ENCODE measurements at regions not wholly inside any gene's neighbourhood (a gene's known extent, or its start where the extent isn't known, plus 50 kb on each side); places are given as distances from the start of the nearest gene placed in this dataset.

- Histone ChIP-seq H3K27me3 (ENCODE audit: control insufficient read depth, insufficient read depth, low read length) (no peaks in the 10 kb centered on the region), H2BK5ac (ENCODE audit: low read depth, low read length, poor library complexity, severe bottlenecking) (no peak overlapping the region), H2AFZ (replicated peaks; ENCODE audit: low read length, poor library complexity) (no peak overlapping the region), H4K8ac (ENCODE audit: low read depth in 2 of 2, low read length in 2 of 2) (no peak overlapping the region), H3K4me3 (ENCODE audit: insufficient read depth, low read depth, low read length) (no peak overlapping the region), H3K4ac (ENCODE audit: low read depth, low read length) (no peak overlapping the region), H3K27ac (ENCODE audit: insufficient read depth, low read length) (no peak overlapping the region), H2BK120ac (ENCODE audit: low read depth, low read length) (no peak overlapping the region), H3K9ac (ENCODE audit: low read depth, low read length) (no peak overlapping the region), H3K36me3 (ENCODE audit: control insufficient read depth, insufficient read depth, low read length) (no peaks in the 10 kb centered on the region), H4K5ac (ENCODE audit: low read depth, low read length) (no peak overlapping the region), H3K56ac (ENCODE audit: extremely low read depth, insufficient read depth, low read length) (no peak overlapping the region), H3K79me1 (ENCODE audit: low read depth in 1 of 2, low read length in 2 of 2) (no peaks in the 10 kb centered on the region), H3K4me1 (ENCODE audit: control insufficient read depth, insufficient read depth, low read length) (no peaks in the 10 kb centered on the region), H3K4me2 (ENCODE audit: low read depth, low read length) (no peak overlapping the region), H2BK15ac (ENCODE audit: low read depth, low read length) (no peak overlapping the region), H2AK5ac (ENCODE audit: low read depth, low read length) (no peak overlapping the region), H3K14ac (replicated peaks; ENCODE audit: low read depth, low read length) (no peak overlapping the region), H4K20me1 (ENCODE audit: insufficient read depth, low read length) (no peaks in the 10 kb centered on the region), H3K9me1 (ENCODE audit: insufficient read depth, low read length) (no peaks in the 10 kb centered on the region), H2BK20ac (ENCODE audit: low read depth, low read length) (no peak overlapping the region), H3K18ac (ENCODE audit: low read depth, low read length) (no peak overlapping the region), H3K23ac (ENCODE audit: low read depth, low read length) (no peak overlapping the region), H3K9me3 (ENCODE audit: control insufficient read depth, insufficient read depth, low read length) (peaks cover 20% of the 10 kb centered on the region), H4K91ac (ENCODE audit: insufficient read depth, low read depth, low read length) (no peak overlapping the region), H2AK9ac (replicated peaks; ENCODE audit: low read depth, low read length, poor library complexity) (no peak overlapping the region)
- ChIA-PET POLR2A (ENCODE audit: unreplicated experiment) (no interaction called here), CTCF (no interaction called here)
- WGBS, 2 experiments (ENCODE audit: extremely low coverage in 2 of 2, insufficient read length in 1 of 2), result no CpG with 5 or more reads among the region's 5 CpGs
- ATAC-seq (ENCODE audit: low read depth) (no peak), DNase-seq (no peak)
- TF ChIP-seq RFX5 (IDR thresholded peaks at IDR 0.05; ENCODE audit: low read depth, low read length), result no peak
- no peak for TF ChIP-seq BHLHE40 (IDR thresholded peaks at IDR 0.05; ENCODE audit: low read depth, low read length)
- TF ChIP-seq RCOR1 (IDR thresholded peaks at IDR 0.05; ENCODE audit: insufficient replicate concordance, low read length), result no peak
- TF ChIP-seq MAZ (IDR thresholded peaks at IDR 0.05; ENCODE audit: borderline replicate concordance, low read depth, low read length), result no peak
- no peak for TF ChIP-seq MXI1 (IDR thresholded peaks at IDR 0.05; ENCODE audit: borderline replicate concordance, low read depth, low read length)
- no peak for TF ChIP-seq ELK1 (IDR thresholded peaks at IDR 0.05; ENCODE audit: borderline replicate concordance, low read depth, low read length)
- TF ChIP-seq CEBPB (IDR thresholded peaks at IDR 0.05; ENCODE audit: low read depth, low read length), result no peak
- no peak for TF ChIP-seq RAD21 (IDR thresholded peaks at IDR 0.05; ENCODE audit: low read length)
- no peak for TF ChIP-seq USF2 (IDR thresholded peaks at IDR 0.05; ENCODE audit: low read depth, low read length)
- no peak for TF ChIP-seq POLR2A (IDR thresholded peaks at IDR 0.05; ENCODE audit: low read depth, low read length)
- no peak for TF ChIP-seq MAFK (IDR thresholded peaks at IDR 0.05; ENCODE audit: low read depth, low read length)
- TF ChIP-seq CTCF (conservative IDR thresholded peaks at IDR 0.05; ENCODE audit: low read depth, low read length), result no peak
- BruUV-seq (replicated peaks), result no TSS peak
- dilution Hi-C loops (cut with HindIII; ENCODE audit: low sequenced_read_pairs, unreplicated experiment), result no loop called here
- in situ Hi-C loops (cut with MboI; ENCODE audit: low sequenced_read_pairs), result no loop called here
- intact Hi-C loops (cut with micrococcal nuclease), result no loop called here
Measured at GRCh38 chr4:115850799-115851509, 737.5 kb upstream of the NDST4 start.

Data from IMR-90 (cell line).